ENCODE measurements at regions not wholly inside any gene's neighbourhood (a gene's known extent, or its start where the extent isn't known, plus 50 kb on each side); places are given as distances from the start of the nearest gene placed in this dataset.
"Not testable (repeated sequence)": the region's sequence is repeated elsewhere in the genome, so short reads cannot be mapped to it uniquely, and the experiment has no call there.

- DNase-seq: no peak
- Mint-ChIP-seq H3K27ac (no peak overlapping the region), H3K27me3 (no peaks in the 10 kb centered on the region), H3K4me1 (no peaks in the 10 kb centered on the region), H3K36me3 (ENCODE audit: low read depth) (no peaks in the 10 kb centered on the region), H3K4me3 (no peak overlapping the region)
- no peaks in the 10 kb centered on the region for H3K9me3 ChIP-seq (ENCODE audit: control insufficient read depth, low read length, poor library complexity, severe bottlenecking)
- ATAC-seq: no peak
These were observed 736.4 kb upstream of the GOT2 start for GRCh38 chr16:59470556-59470955.

GRCh38 chr16:59469266-59469665 is 735.1 kb upstream of the GOT2 start:
- Mint-ChIP-seq H3K36me3 (ENCODE audit: low read depth) (no peaks in the 10 kb centered on the region), H3K27ac (no peak overlapping the region), H3K4me3 (no peak overlapping the region), H3K27me3 (no peaks in the 10 kb centered on the region), H3K4me1 (no peaks in the 10 kb centered on the region)
- no peaks in the 10 kb centered on the region for H3K9me3 ChIP-seq (ENCODE audit: control insufficient read depth, low read length, poor library complexity, severe bottlenecking)
- ATAC-seq (no peak), DNase-seq (no peak)

- no peaks in the 10 kb centered on the region for H3K36me3 Mint-ChIP-seq (ENCODE audit: low read depth)
- DNase-seq: no peak
- H3K27ac Mint-ChIP-seq: no peak overlapping the region
- no peaks in the 10 kb centered on the region for H3K4me1 Mint-ChIP-seq
- no peak overlapping the region for H3K4me3 Mint-ChIP-seq
- H3K9me3 ChIP-seq (ENCODE audit: control insufficient read depth, low read length, poor library complexity, severe bottlenecking): no peaks in the 10 kb centered on the region
- no peaks in the 10 kb centered on the region for H3K27me3 Mint-ChIP-seq
- ATAC-seq: no peak
These were observed 729.7 kb upstream of the GOT2 start for GRCh38 chr16:59463776-59464175.

- DNase-seq: no peak
- no peaks in the 10 kb centered on the region for H3K27me3 Mint-ChIP-seq
- H3K4me3 Mint-ChIP-seq: no peak overlapping the region
- no peaks in the 10 kb centered on the region for H3K36me3 Mint-ChIP-seq (ENCODE audit: low read depth)
- H3K4me1 Mint-ChIP-seq: no peaks in the 10 kb centered on the region
- ATAC-seq: no peak
- no peaks in the 10 kb centered on the region for H3K9me3 ChIP-seq (ENCODE audit: control insufficient read depth, low read length, poor library complexity, severe bottlenecking)
- no peak overlapping the region for H3K27ac Mint-ChIP-seq
These were observed 725.7 kb upstream of the GOT2 start for GRCh38 chr16:59459806-59460205.

- ATAC-seq (no peak), DNase-seq (no peak)
- H3K9me3 ChIP-seq (ENCODE audit: control insufficient read depth, low read length, poor library complexity, severe bottlenecking): no peaks in the 10 kb centered on the region
- Mint-ChIP-seq H3K4me1 (no peaks in the 10 kb centered on the region), H3K36me3 (ENCODE audit: low read depth) (no peaks in the 10 kb centered on the region), H3K4me3 (no peak overlapping the region), H3K27ac (no peak overlapping the region), H3K27me3 (no peaks in the 10 kb centered on the region)
These were observed 721.4 kb upstream of the GOT2 start for GRCh38 chr16:59455497-59455896.

- not testable (repeated sequence) for H3K36me3 Mint-ChIP-seq (ENCODE audit: low read depth); H3K4me1 Mint-ChIP-seq; DNase-seq; ATAC-seq; H3K4me3 Mint-ChIP-seq; H3K27ac Mint-ChIP-seq; H3K27me3 Mint-ChIP-seq; H3K9me3 ChIP-seq (ENCODE audit: control insufficient read depth, low read length, poor library complexity, severe bottlenecking)
These were observed 716.4 kb upstream of the GOT2 start for GRCh38 chr16:59450513-59450912.

- H3K4me1 Mint-ChIP-seq: no peaks in the 10 kb centered on the region
- H3K4me3 Mint-ChIP-seq: no peak overlapping the region
- no peaks in the 10 kb centered on the region for H3K36me3 Mint-ChIP-seq (ENCODE audit: low read depth)
- H3K27ac Mint-ChIP-seq: no peak overlapping the region
- DNase-seq (no peak), ATAC-seq (no peak)
- H3K27me3 Mint-ChIP-seq: no peaks in the 10 kb centered on the region
- no peaks in the 10 kb centered on the region for H3K9me3 ChIP-seq (ENCODE audit: control insufficient read depth, low read length, poor library complexity, severe bottlenecking)
These were observed 706.4 kb upstream of the GOT2 start for GRCh38 chr16:59440502-59440901.

- H3K4me1 Mint-ChIP-seq: no peaks in the 10 kb centered on the region
- H3K27me3 Mint-ChIP-seq: no peaks in the 10 kb centered on the region
- H3K27ac Mint-ChIP-seq: no peak overlapping the region
- ATAC-seq (no peak), DNase-seq (no peak)
- H3K9me3 ChIP-seq (ENCODE audit: control insufficient read depth, low read length, poor library complexity, severe bottlenecking): no peaks in the 10 kb centered on the region
- H3K36me3 Mint-ChIP-seq (ENCODE audit: low read depth): no peaks in the 10 kb centered on the region
- no peak overlapping the region for H3K4me3 Mint-ChIP-seq
These were observed 698.8 kb upstream of the GOT2 start for GRCh38 chr16:59432896-59433295.

- no peaks in the 10 kb centered on the region for H3K9me3 ChIP-seq (ENCODE audit: control insufficient read depth, low read length, poor library complexity, severe bottlenecking)
- Mint-ChIP-seq H3K4me3 (no peak overlapping the region), H3K27me3 (no peaks in the 10 kb centered on the region), H3K4me1 (no peaks in the 10 kb centered on the region), H3K27ac (no peak overlapping the region), H3K36me3 (ENCODE audit: low read depth) (no peaks in the 10 kb centered on the region)
- ATAC-seq: no peak
- no peak for DNase-seq
These were observed 698.2 kb upstream of the GOT2 start for GRCh38 chr16:59432276-59432675.

- Mint-ChIP-seq H3K27me3 (no peaks in the 10 kb centered on the region), H3K4me1 (no peaks in the 10 kb centered on the region), H3K4me3 (no peak overlapping the region), H3K36me3 (ENCODE audit: low read depth) (no peaks in the 10 kb centered on the region), H3K27ac (no peak overlapping the region)
- no peaks in the 10 kb centered on the region for H3K9me3 ChIP-seq (ENCODE audit: control insufficient read depth, low read length, poor library complexity, severe bottlenecking)
- no peak for ATAC-seq
- no peak for DNase-seq
These were observed 690.7 kb upstream of the GOT2 start for GRCh38 chr16:59424714-59425273.

GRCh38 chr16:59411961-59412841 is 678.1 kb upstream of the GOT2 start:
- no peak overlapping the region for H3K27ac Mint-ChIP-seq
- H3K4me1 Mint-ChIP-seq: no peaks in the 10 kb centered on the region
- peaks cover 3% of the 10 kb centered on the region for H3K9me3 ChIP-seq (ENCODE audit: control insufficient read depth, low read length, poor library complexity, severe bottlenecking)
- no peak overlapping the region for H3K4me3 Mint-ChIP-seq
- ATAC-seq (no peak), DNase-seq (no peak)
- no peaks in the 10 kb centered on the region for H3K27me3 Mint-ChIP-seq
- H3K36me3 Mint-ChIP-seq (ENCODE audit: low read depth): no peaks in the 10 kb centered on the region

- Mint-ChIP-seq H3K4me1 (no peaks in the 10 kb centered on the region), H3K4me3 (no peak overlapping the region), H3K27me3 (no peaks in the 10 kb centered on the region), H3K36me3 (ENCODE audit: low read depth) (no peaks in the 10 kb centered on the region), H3K27ac (no peak overlapping the region)
- no peak for ATAC-seq
- no peak for DNase-seq
- no peaks in the 10 kb centered on the region for H3K9me3 ChIP-seq (ENCODE audit: control insufficient read depth, low read length, poor library complexity, severe bottlenecking)
These were observed 676.3 kb upstream of the GOT2 start for GRCh38 chr16:59410451-59410850.

GRCh38 chr16:59405802-59406201 is 671.7 kb upstream of the GOT2 start:
- H3K4me1 Mint-ChIP-seq: no peaks in the 10 kb centered on the region
- no peak overlapping the region for H3K27ac Mint-ChIP-seq
- H3K9me3 ChIP-seq (ENCODE audit: control insufficient read depth, low read length, poor library complexity, severe bottlenecking): no peaks in the 10 kb centered on the region
- DNase-seq (no peak), ATAC-seq (no peak)
- no peaks in the 10 kb centered on the region for H3K27me3 Mint-ChIP-seq
- H3K4me3 Mint-ChIP-seq: no peak overlapping the region
- H3K36me3 Mint-ChIP-seq (ENCODE audit: low read depth): no peaks in the 10 kb centered on the region

GRCh38 chr16:59404509-59404908 is 670.4 kb upstream of the GOT2 start:
- Mint-ChIP-seq H3K4me1 (no peaks in the 10 kb centered on the region), H3K4me3 (no peak overlapping the region), H3K27me3 (no peaks in the 10 kb centered on the region), H3K36me3 (ENCODE audit: low read depth) (no peaks in the 10 kb centered on the region), H3K27ac (no peak overlapping the region)
- DNase-seq: no peak
- ATAC-seq: no peak
- H3K9me3 ChIP-seq (ENCODE audit: control insufficient read depth, low read length, poor library complexity, severe bottlenecking): no peaks in the 10 kb centered on the region

Data from T-helper 17 cell (primary cell).